Endothelial cell of umbilical vein (primary cell): ENCODE measurements at regions not wholly inside any gene's neighbourhood (a gene's known extent, or its start where the extent isn't known, plus 50 kb on each side); places are given as distances from the start of the nearest gene placed in this dataset.

Experiments
- BruUV-seq: library from RNA; stranded (reverse); fragments of 400-500 nt; replicated peaks from 2 replicates; lab custom pipeline; 2021; lab: Mats Ljungman, UMichigan
- CTCF ChIA-PET: fragments of 300-600, 350-600 bp; sonication (Branson Sonifier 250); formaldehyde crosslinking; loops from one replicate; lab custom pipeline; 2021; ENCODE audit warnings: antibody characterized with exemption, inconsistent platforms; lab: Charles Lee
- POLR2A ChIA-PET: fragments of 300-600, 350-600 bp; sonication (Branson Sonifier 250); formaldehyde crosslinking; loops from one replicate; lab custom pipeline; 2021; ENCODE audit warnings: antibody characterized with exemption, inconsistent platforms; lab: Charles Lee
- DNase-seq: peaks from one replicate; pipeline ENCODE4 v3.0.0-alpha.2; 2011; ENCODE audit warnings: low read depth, low spot score
- FAIRE-seq: peaks from 2 replicates; lab custom pipeline; 2011; peaks lifted over from hg19 to GRCh38; lab: Jason Lieb, UNC
- H2AFZ ChIP-seq: 2 replicates; pipeline ENCODE4 v1.6.0; 2012; ENCODE audit warnings: low read depth, low read length, control low read depth, inconsistent platforms
- H3K27ac ChIP-seq: 2 replicates; pipeline ENCODE4 v1.5.1; 2011; ENCODE audit warnings: low read depth, mild to moderate bottlenecking, control low read depth, low read length, moderate library complexity; ENCODE audit not compliant: insufficient read depth
- H3K27me3 ChIP-seq, 2 experiments: 2 replicates each; pipeline versions ENCODE4 v1.6.0 to v1.6.1; 2011; ENCODE audit warnings: low read length in 2 of 2, mixed read lengths in 1 of 2; ENCODE audit not compliant: control insufficient read depth in 2 of 2, insufficient read depth in 2 of 2
- H3K36me3 ChIP-seq, 2 experiments: 2 replicates in 1 of 2; 3 replicates in 1 of 2; pipeline ENCODE4 v1.5.1; 2011; ENCODE audit warnings: low read length in 2 of 2, mild to moderate bottlenecking in 1 of 2, moderate library complexity in 1 of 2; ENCODE audit not compliant: control insufficient read depth in 2 of 2, insufficient read depth in 2 of 2; ENCODE audit errors: extremely low read depth in 1 of 2
- H3K4me1 ChIP-seq: 3 replicates; pipeline ENCODE4 v1.5.1; 2011; ENCODE audit warnings: mild to moderate bottlenecking, low read length; ENCODE audit not compliant: control insufficient read depth, insufficient read depth; ENCODE audit errors: extremely low read depth
- H3K4me2 ChIP-seq: 2 replicates; pipeline ENCODE4 v1.6.1; 2011; ENCODE audit warnings: low read length, control low read depth, mixed read lengths; ENCODE audit not compliant: insufficient read depth
- H3K4me3 ChIP-seq, 3 experiments: fragments of 200-600 bp in 1 of 3; sonication (generic), shearing (Covaris generic) in 1 of 3; replicated peaks in 1 of 3; 2 replicates each; pipeline ENCODE4 v1.5.1; 2011 to 2016; ENCODE audit warnings: control low read depth in 3 of 3, low read length in 3 of 3, mild to moderate bottlenecking in 2 of 3, inconsistent platforms in 1 of 3, low read depth in 1 of 3, moderate library complexity in 1 of 3; ENCODE audit not compliant: insufficient read depth in 1 of 3
- H3K79me2 ChIP-seq: 2 replicates; pipeline ENCODE4 v1.6.0; 2012; ENCODE audit warnings: low read length, inconsistent platforms; ENCODE audit not compliant: control insufficient read depth, insufficient read depth
- H3K9ac ChIP-seq: replicated peaks from 2 replicates; pipeline ENCODE3; 2011; ENCODE audit warnings: low read length, control low read depth; ENCODE audit not compliant: insufficient read depth; ENCODE audit errors: extremely low read depth
- H3K9me1 ChIP-seq: replicated peaks from 3 replicates; pipeline ENCODE4 v1.6.0; 2011; ENCODE audit warnings: mild to moderate bottlenecking, low read length; ENCODE audit not compliant: control insufficient read depth, insufficient read depth; ENCODE audit errors: extremely low read depth
- H3K9me3 ChIP-seq: replicated peaks from 2 replicates; pipeline ENCODE4 v1.5.1; 2012; ENCODE audit warnings: low read length, inconsistent platforms; ENCODE audit not compliant: control insufficient read depth, insufficient read depth
- H4K20me1 ChIP-seq: replicated peaks from 2 replicates; pipeline ENCODE3; 2011; ENCODE audit warnings: mild to moderate bottlenecking, low read length; ENCODE audit not compliant: control insufficient read depth, insufficient read depth; ENCODE audit errors: extremely low read depth
- CTCF ChIP-seq, 2 donors: IDR thresholded peaks; 1 replicate in 1 of 2; 2 replicates in 1 of 2; pipeline ENCODE4 v1.5.1; 2011; ENCODE audit warnings: low read length in 2 of 2, mild to moderate bottlenecking in 2 of 2, moderate library complexity in 2 of 2, control low read depth in 1 of 2, inconsistent platforms in 1 of 2, low read depth in 1 of 2; ENCODE audit not compliant: insufficient read depth in 1 of 2; ENCODE audit errors: extremely low read depth in 1 of 2
- EZH2 ChIP-seq: IDR thresholded peaks from 2 replicates; pipeline ENCODE4 v1.6.1; 2012; ENCODE audit warnings: borderline replicate concordance, low read depth, mild to moderate bottlenecking, moderate library complexity, low read length, inconsistent platforms; ENCODE audit not compliant: severe bottlenecking
- FOS ChIP-seq: IDR thresholded peaks from 2 replicates; pipeline ENCODE4 v1.6.1; 2011; ENCODE audit warnings: mild to moderate bottlenecking, low read length, moderate library complexity, borderline replicate concordance; ENCODE audit not compliant: insufficient read depth
- GATA2 ChIP-seq: IDR thresholded peaks from 2 replicates; pipeline ENCODE4 v1.7.0; 2011; ENCODE audit warnings: low read depth, mild to moderate bottlenecking, moderate library complexity, mixed read lengths, low read length; ENCODE audit not compliant: insufficient read length, insufficient read depth
- JUN ChIP-seq: IDR thresholded peaks from 2 replicates; pipeline ENCODE4 v1.6.1; 2011; ENCODE audit warnings: borderline replicate concordance, low read depth; ENCODE audit not compliant: insufficient read length, insufficient read depth
- MAX ChIP-seq: IDR thresholded peaks from 2 replicates; pipeline ENCODE4 v1.6.1; 2011; ENCODE audit not compliant: insufficient read depth, insufficient read length
- MYC ChIP-seq: IDR thresholded peaks from one replicate; pipeline ENCODE4 v1.6.1; 2011; ENCODE audit warnings: mild to moderate bottlenecking, low read depth, low read length
- POLR2A ChIP-seq: IDR thresholded peaks from 2 replicates; pipeline ENCODE4 v1.6.1; 2012; ENCODE audit warnings: low read depth, mild to moderate bottlenecking, control low read depth, low read length
- POLR2AphosphoS5 ChIP-seq: IDR thresholded peaks from 2 replicates; pipeline ENCODE4 v1.6.1; 2012; ENCODE audit warnings: low read depth, mild to moderate bottlenecking, control low read depth, low read length, moderate library complexity; ENCODE audit not compliant: insufficient read depth
- dilution Hi-C: fragments of 300-500 bp; cut with MboI; formaldehyde crosslinking; loops from one replicate; pipeline ENCODE4 v1.15.0; 2019; ENCODE audit warnings: low sequenced_read_pairs; ENCODE audit not compliant: extremely low pct_ligation_motif_present
- intact Hi-C: fragments of 100-400 bp; cut with micrococcal nuclease; formaldehyde crosslinking; loops from one replicate; pipeline ENCODE4 v1.10.0; 2022

DNA sequence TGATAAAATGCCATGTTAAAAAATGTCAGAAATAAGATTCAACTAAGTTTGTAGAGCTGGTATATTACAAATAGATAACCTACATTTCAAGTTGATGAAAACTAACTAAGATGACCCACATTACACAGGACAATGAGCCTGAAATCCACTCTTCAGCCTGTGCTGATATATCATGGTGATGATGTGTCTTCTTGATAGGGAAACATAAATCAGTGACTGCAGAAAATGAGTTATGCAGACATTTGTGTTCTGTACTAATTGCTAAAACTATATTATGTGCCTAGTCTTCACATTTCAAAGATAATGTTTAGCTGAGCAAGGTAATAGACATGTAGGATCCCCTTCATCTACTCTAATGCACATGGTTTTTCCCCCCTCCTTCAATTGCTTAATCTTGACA is 331.6 kb upstream of the F9 start:
- Histone ChIP-seq H3K9ac (no peak overlapping the region), H3K4me2 (no peak overlapping the region), H2AFZ (no peak overlapping the region), H3K79me2 (no peaks in the 10 kb centered on the region), H4K20me1 (no peaks in the 10 kb centered on the region), H3K27ac (no peak overlapping the region), H3K36me3 (no peaks in the 10 kb centered on the region), H3K9me1 (no peaks in the 10 kb centered on the region), H3K27me3 (peaks cover 7 to 9% of the 10 kb centered on the region in 2 experiments), H3K4me1 (no peaks in the 10 kb centered on the region), H3K4me3 (no peak overlapping the region), H3K9me3 (no peaks in the 10 kb centered on the region)
- BruUV-seq: no TSS peak
- FAIRE-seq: peak; percentile 43
- POLR2A ChIA-PET: no interaction called here
- dilution Hi-C loops: no loop called here
- DNase-seq: no peak
- CTCF ChIA-PET: no interaction called here
- intact Hi-C loops: no loop called here
- TF ChIP-seq POLR2AphosphoS5: no peak
- TF ChIP-seq EZH2: no peak
- no peak for TF ChIP-seq POLR2A
- no peak for TF ChIP-seq CTCF (IDR thresholded peaks at IDR 0.05; ENCODE audit: extremely low read depth in 1 of 2, insufficient read depth in 1 of 2, low read depth in 1 of 2, low read length in 2 of 2)
- TF ChIP-seq FOS: no peak
- TF ChIP-seq JUN: no peak
- no peak for TF ChIP-seq MAX
- TF ChIP-seq GATA2: no peak
- no peak for TF ChIP-seq MYC
